NCI-H1436 treated with DMSO at 0.1 percent for 48 hours (cell line): ENCODE measurements at regions not wholly inside any gene's neighbourhood (a gene's known extent, or its start where the extent isn't known, plus 50 kb on each side); places are given as distances from the start of the nearest gene placed in this dataset.

Source experiments
- DNase-seq: peaks from one replicate; lab custom pipeline; 2025; lab: John Stamatoyannopoulos, UW

DNA sequence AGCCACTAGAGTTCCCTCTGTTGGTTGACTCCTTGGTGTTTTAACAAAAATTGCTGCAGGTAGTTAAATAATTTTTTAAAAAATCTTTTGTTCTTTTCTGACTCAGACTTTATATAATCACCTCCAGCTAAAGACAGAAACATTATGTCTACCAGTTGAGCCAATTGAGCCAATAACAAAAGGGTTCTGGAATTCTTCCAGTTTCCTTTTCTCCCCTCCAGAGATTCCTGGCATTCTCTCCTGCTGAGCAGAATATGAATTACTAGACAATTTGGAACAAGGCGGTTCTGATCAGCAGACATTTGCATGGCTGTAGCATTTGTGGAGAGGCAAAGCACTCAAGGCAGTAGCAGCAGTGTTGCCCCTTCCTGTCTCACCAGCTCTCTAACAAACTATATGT lies 144.0 kb upstream of the SLC35B3 start:
- no peak for DNase-seq

GRCh38 chr6:8578006-8578405 lies 142.7 kb upstream of the SLC35B3 start:
- DNase-seq, result no peak

DNA sequence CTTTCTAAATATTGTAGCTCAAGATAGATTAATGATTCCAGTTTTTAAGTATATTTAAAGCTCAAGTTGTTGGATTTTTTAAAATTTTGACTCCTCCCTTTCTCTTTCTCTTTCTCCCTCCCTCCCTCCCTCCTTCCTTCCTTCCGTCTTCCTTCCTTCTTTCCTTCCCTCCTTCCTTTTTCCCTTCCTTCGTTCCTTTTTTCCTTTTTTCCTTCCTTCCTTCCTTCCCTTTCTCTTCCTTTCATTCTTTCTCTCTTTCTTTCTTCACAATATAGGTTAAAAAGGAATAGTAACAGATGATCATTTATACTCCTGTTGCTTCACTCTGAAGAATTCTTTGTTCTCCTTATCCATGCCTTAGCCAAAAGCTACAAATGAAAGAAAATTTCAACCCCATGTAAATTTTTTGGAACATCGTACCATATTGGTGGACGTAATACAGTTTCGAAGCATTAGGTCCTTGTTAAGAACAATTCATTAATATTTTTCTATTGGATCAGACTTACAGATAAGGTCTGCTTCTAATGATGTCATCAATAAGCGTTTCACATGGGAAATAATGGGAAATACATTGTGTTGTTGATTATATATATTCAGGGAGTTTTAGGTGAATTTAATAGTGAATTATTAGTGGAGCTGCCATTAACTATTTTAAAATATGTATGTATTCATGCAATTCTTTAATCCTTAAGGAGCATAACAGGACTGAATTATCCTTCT lies 139.6 kb upstream of the SLC35B3 start:
- DNase-seq, result no peak

GRCh38 chr6:8574311-8574710 lies 139.0 kb upstream of the SLC35B3 start:
- DNase-seq, result no peak

- DNase-seq, result no peak
These were observed 135.0 kb upstream of the SLC35B3 start for GRCh38 chr6:8570256-8570920.

DNA sequence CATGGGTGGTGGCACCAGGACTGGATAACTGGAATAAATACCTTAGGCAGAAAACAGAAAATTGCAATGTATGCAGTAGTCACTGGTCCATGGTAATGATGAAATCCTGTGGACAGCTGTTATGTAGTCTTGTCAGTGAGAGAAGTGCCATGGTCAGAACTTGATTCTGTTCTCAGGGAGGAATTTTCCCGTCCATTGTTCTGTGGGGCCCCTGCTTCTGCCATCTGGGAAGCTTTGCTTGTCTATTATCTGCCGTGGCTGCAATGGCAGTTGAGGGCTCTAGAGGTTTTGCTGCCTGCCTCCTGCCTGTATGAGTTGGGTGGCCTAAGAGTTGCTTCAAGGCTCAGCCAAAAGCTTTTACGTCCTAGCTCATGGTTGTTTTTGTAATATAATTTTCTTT lies 126.8 kb upstream of the SLC35B3 start:
- DNase-seq, result no peak

GRCh38 chr6:8558953-8559352 lies 123.6 kb upstream of the SLC35B3 start:
- DNase-seq, result no peak

GRCh38 chr6:8557014-8557748 lies 121.8 kb upstream of the SLC35B3 start:
- no peak for DNase-seq

DNA sequence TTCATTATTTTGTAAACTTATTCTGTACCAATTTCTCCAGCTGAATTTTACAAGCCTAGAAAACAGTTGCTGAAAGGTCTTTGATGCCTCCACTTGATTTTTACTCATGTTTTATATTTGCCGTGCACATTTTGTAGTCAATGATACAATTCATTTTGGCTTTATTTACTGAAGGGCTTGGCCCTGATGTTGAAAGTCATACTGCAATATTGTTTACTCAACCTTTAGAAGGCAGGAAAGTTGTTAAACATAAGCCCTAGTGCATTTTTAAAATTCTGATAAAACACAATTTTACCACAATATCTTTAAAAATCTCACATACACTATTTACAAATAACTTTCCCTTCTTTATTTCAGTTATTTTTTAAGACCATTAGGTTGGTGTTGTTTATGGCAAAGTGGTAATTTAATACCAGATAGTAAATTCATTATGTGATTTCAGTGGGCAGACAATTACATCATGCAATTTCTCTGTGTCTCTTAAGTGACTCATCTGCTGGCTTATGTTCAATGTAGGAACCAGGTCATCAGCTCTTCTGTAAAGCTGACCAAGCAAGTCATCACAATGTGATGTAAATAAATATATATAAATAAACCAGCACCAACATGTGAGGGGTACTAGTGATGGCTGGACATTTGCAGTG lies 121.1 kb upstream of the SLC35B3 start:
- no peak for DNase-seq

DNA sequence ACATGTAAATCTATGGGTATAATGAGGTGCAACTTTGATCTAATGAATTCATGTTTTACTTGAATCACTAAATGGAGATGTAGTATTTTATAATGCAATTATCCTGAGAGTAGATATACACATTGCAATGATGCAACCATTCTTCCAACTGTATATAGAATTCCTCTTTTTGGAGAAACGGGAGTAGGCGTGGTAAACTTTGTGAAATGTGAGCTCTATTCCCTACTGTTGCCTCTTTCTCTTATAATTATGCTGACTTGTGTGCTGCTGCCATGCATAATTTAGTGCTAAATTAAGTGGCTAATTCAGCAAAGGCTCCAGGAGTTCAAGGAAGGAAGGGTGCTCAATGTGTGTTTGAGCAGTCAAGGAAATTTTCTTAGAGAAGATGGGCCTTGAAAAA lies 116.6 kb upstream of the SLC35B3 start:
- no peak for DNase-seq

DNA sequence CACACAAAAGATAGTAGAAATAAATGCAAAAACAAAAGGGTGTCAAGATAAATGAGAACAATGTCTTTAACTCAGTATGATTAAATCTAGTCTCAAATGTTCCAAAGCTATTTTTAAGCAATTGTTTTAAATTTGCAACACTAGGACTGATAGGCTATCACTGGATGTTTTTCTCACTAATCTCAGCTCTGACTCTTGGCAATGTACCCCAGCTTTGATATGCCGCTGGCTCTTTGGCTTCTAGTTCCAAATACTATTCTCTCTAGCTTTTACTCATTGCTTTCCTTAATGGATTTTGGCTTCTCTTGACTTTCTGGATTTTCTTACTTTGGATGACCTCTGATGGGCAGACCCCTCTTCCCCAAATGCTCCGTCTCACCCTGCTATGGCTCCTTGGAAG lies 116.0 kb upstream of the SLC35B3 start:
- DNase-seq, result no peak

- no peak for DNase-seq
These were observed 113.9 kb upstream of the SLC35B3 start for GRCh38 chr6:8549074-8549790.

DNA sequence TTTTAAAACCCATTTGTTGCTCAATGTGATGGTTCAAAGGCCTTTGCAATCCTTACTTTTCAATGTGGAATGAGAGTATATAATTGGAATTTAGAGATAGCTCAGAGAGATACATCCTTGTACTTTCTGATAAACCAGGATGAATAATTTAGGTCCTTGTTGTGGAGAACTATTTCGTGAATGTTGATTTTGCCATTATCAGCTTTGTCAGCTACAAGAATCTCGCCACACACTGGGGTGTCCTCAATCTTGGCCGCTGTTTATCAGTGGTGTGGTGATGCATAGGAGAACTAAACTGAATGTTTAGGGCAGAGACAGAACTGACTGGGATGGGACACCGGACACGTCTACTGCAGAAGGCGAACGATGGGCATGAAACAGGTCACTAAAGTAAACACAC lies 111.2 kb upstream of the SLC35B3 start:
- DNase-seq, result no peak

DNA sequence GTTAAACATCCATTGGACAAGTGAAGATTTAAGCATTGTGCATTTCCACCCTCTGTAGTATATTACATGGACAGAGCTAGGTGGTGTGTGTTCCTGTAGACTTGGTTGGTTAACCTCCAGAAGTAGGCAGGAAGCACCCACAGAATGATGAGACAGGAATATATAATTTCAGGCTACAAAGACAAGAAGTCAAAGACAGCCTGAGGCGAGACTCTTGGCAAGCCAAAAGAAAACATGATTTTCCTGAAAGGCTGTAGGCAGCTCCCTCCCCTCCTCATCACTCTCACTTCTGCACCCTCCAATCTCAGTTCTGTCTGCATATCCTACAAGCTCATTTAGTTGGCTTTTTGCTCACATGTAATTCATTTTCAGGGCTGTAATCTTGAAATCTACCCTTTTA lies 110.0 kb upstream of the SLC35B3 start:
- DNase-seq, result no peak

DNA sequence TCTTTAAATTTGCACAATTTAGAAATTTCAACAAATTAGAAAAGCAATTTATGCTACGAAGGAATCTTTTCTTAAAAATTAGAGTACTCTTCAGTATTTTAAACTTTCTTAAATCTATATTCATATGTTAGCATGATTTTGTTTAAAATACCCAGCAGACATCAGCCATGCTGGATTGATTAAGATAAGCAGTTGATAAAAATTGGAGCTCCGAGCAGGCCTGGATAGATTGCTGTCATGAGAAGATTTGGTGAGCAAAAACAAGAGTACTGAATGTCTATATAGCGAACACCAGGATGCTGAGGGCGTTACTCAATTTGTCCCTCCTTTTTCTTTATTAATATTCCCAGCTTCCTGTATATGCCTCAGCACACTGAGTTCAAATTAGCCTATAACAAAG lies 108.4 kb upstream of the SLC35B3 start:
- no peak for DNase-seq

GRCh38 chr6:8539453-8539852 lies 104.1 kb upstream of the SLC35B3 start:
- no peak for DNase-seq

DNA sequence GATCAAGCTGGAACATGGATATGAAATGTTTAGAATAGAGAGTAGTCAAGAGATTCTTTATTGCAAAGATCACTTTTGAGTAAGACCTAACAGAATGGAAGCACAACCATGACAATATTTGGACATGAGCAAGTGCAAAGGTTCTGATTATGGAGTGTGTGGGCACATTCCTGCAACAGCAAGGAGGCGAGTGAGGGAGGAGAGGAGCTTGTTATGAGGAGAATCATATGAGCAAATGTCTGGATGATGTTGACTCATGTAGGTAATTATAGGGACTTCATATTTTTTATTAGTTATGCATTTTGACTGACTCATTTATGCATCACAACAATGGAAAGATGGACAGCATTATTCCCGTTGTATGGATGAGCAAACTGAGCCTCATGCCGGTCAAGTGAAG lies 100.8 kb upstream of the SLC35B3 start:
- no peak for DNase-seq

DNA sequence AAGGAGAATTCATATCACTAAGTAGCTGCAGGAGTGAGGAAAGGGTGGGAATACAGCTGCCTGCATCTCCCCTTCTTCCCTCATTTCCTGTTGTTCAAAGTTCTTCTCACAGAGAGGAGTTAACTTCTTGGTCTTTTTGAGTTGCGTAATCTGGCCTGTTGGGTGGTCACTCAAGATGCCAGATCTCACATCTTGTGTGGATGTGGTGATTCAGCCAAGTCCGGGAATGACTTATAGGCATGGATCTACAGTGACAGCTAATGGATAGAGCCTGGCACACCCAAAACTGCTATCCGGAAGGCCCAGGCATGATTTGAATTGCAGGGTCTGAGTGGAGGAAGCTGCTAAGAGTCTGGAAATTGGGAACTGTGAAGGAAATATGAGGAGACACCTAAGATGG lies 100.2 kb upstream of the SLC35B3 start:
- DNase-seq, result no peak

- no peak for DNase-seq
These were observed 95.6 kb upstream of the SLC35B3 start for GRCh38 chr6:8530785-8531435.

GRCh38 chr6:8529250-8529649 lies 93.9 kb upstream of the SLC35B3 start:
- DNase-seq, result no peak

- no peak for DNase-seq
These were observed 92.5 kb upstream of the SLC35B3 start for GRCh38 chr6:8527818-8528217.

DNA sequence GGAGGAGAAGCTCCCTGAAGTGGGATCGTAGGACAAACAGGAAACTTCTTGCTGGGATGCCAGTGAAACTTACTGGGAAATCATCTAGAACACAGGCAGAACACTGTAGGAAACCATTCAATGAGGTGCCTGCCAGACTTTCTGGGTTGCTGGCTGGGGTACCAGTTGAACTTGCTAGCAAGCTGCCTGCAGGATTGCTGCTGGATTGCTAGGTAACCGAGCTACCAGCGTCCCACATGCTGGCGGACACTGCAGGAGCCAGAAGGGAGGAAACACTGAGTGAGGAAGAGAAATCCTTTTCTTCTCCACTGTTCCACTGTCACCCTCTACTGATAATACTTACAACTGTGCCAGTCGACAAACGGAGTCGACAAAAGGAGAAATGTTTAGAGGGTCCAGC lies 91.3 kb upstream of the SLC35B3 start:
- DNase-seq, result no peak
